Esophagus squamous epithelium (tissue), 4 donors: ENCODE measurements at regions not wholly inside any gene's neighbourhood (a gene's known extent, or its start where the extent isn't known, plus 50 kb on each side); places are given as distances from the start of the nearest gene placed in this dataset.

Experiments
- CTCF ChIP-seq, 6 experiments: fragments of 450-650 bp in 4 of 6; fragments of 200-600 bp in 2 of 6; sonication (generic) in 2 of 6; IDR thresholded peaks; one replicate each; pipeline ENCODE4 v1.5.1; 2016 to 2019; ENCODE audit warnings: antibody characterized with exemption in 6 of 6, mild to moderate bottlenecking in 4 of 6, moderate library complexity in 4 of 6
- POLR2A ChIP-seq, 4 donors: fragments of 450-650 bp; IDR thresholded peaks; one replicate each; pipeline ENCODE4 v1.6.1; 2017; ENCODE audit warnings: antibody characterized with exemption in 4 of 4, mild to moderate bottlenecking in 4 of 4, moderate library complexity in 3 of 4

DNA sequence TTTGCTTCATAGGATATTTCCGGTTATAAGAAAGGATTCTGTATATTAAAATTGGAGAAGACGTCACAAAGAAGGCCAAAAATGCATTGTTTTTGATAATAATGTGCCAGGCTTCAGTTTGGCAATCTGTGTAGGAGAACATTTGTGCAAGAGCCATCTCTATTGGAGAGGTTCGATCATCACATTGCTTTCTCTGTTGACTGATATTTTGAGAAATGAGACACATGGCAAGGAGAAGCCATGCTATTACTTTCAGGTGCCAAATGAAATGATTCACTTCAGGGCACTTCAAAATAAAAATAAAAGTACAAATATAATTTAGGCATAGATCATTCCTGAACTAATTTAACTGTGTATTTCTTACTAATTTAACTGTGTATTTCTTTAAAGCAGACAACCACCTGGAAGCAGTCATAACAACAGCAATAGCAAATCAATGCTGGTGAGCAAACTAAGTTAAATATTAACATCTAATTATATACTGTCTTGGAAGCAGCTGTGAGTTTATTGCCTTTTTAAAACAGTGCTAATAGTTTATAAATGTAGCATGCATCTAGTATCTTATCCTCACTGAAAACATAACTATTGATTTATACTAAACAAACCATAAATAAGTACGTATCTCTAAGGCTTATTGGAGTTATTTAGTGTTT is 50.2 kb upstream of the CHST9 start:
- TF ChIP-seq CTCF (IDR thresholded peaks at IDR 0.05), result no peak
- TF ChIP-seq POLR2A (IDR thresholded peaks at IDR 0.05), result no peak
